ENCODE measurements at regions not wholly inside any gene's neighbourhood (a gene's known extent, or its start where the extent isn't known, plus 50 kb on each side); places are given as distances from the start of the nearest gene placed in this dataset.

GRCh38 chr20:60652046-60652445 lies 600.0 kb upstream of the CDH4 start:
- no peak for DNase-seq (ENCODE audit: low spot score in 2 of 2)
- intact Hi-C loops (cut with DNase I; ENCODE audit: low total_unique reads) = no loop called here
- TF ChIP-seq CTCF (IDR thresholded peaks at IDR 0.05) = no peak
- no peak for TF ChIP-seq POLR2A (IDR thresholded peaks at IDR 0.05)
- 51 to 56% methylated on average over 2 of the region's 2 CpGs for WGBS, 2 donors
- no peak overlapping the region for H3K4me3 ChIP-seq (ENCODE audit: low read depth, poor library complexity, severe bottlenecking)

GRCh38 chr20:60652615-60653014 lies 599.4 kb upstream of the CDH4 start:
- 73 to 83% methylated on average over 4 of the region's 4 CpGs for WGBS, 2 donors
- no peak overlapping the region for H3K4me3 ChIP-seq (ENCODE audit: low read depth, poor library complexity, severe bottlenecking)
- TF ChIP-seq CTCF (IDR thresholded peaks at IDR 0.05) (no peak), POLR2A (IDR thresholded peaks at IDR 0.05) (no peak)
- intact Hi-C loops (cut with DNase I; ENCODE audit: low total_unique reads) = no loop called here
- DNase-seq (ENCODE audit: low spot score in 2 of 2) = no peak

- intact Hi-C loops (cut with DNase I; ENCODE audit: low total_unique reads) = no loop called here
- TF ChIP-seq POLR2A (IDR thresholded peaks at IDR 0.05) = no peak
- TF ChIP-seq CTCF (IDR thresholded peaks at IDR 0.05) = no peak
- WGBS, 2 donors = 52 to 66% methylated on average over 2 of the region's 2 CpGs
- H3K4me3 ChIP-seq (ENCODE audit: low read depth, poor library complexity, severe bottlenecking) = no peak overlapping the region
- DNase-seq (ENCODE audit: low spot score in 2 of 2) = no peak
Observed at GRCh38 chr20:60653111-60653845, 598.8 kb upstream of the CDH4 start.

- WGBS, 2 donors = 38 to 44% methylated on average over 12 to 13 of the region's 13 CpGs
- TF ChIP-seq POLR2A (IDR thresholded peaks at IDR 0.05) (no peak), CTCF (IDR thresholded peaks at IDR 0.05) (no peak)
- no peak for DNase-seq (ENCODE audit: low spot score in 2 of 2)
- H3K4me3 ChIP-seq (ENCODE audit: low read depth, poor library complexity, severe bottlenecking) = no peak overlapping the region
- intact Hi-C loops (cut with DNase I; ENCODE audit: low total_unique reads) = no loop called here
Observed at GRCh38 chr20:60658681-60659080, 593.4 kb upstream of the CDH4 start.

- TF ChIP-seq POLR2A (IDR thresholded peaks at IDR 0.05) = no peak
- TF ChIP-seq CTCF (IDR thresholded peaks at IDR 0.05) = no peak
- intact Hi-C loops (cut with DNase I; ENCODE audit: low total_unique reads) = no loop called here
- WGBS, 2 donors = 77 to 80% methylated on average over 8 of the region's 8 CpGs
- no peak overlapping the region for H3K4me3 ChIP-seq (ENCODE audit: low read depth, poor library complexity, severe bottlenecking)
- DNase-seq (ENCODE audit: low spot score in 2 of 2) = no peak
Observed at GRCh38 chr20:60659240-60659639, 592.8 kb upstream of the CDH4 start.

GRCh38 chr20:60662307-60662706 lies 589.8 kb upstream of the CDH4 start:
- TF ChIP-seq CTCF (IDR thresholded peaks at IDR 0.05) = no peak
- TF ChIP-seq POLR2A (IDR thresholded peaks at IDR 0.05) = no peak
- 51 to 52% methylated on average over 3 of the region's 3 CpGs for WGBS, 2 donors
- DNase-seq (ENCODE audit: low spot score in 2 of 2) = no peak
- intact Hi-C loops (cut with DNase I; ENCODE audit: low total_unique reads) = no loop called here
- no peak overlapping the region for H3K4me3 ChIP-seq (ENCODE audit: low read depth, poor library complexity, severe bottlenecking)

Data from lower leg skin (tissue), 4 donors.